Fibroblast of lung (primary cell): ENCODE measurements at regions not wholly inside any gene's neighbourhood (a gene's known extent, or its start where the extent isn't known, plus 50 kb on each side); places are given as distances from the start of the nearest gene placed in this dataset.

Source experiments
- CTCF ChIP-seq, 2 donors: IDR thresholded peaks in 1 of 2; conservative IDR thresholded peaks in 1 of 2; 1 replicate in 1 of 2; 2 replicates in 1 of 2; pipeline ENCODE4 v1.5.1; 2011 to 2012; ENCODE audit warnings: low read length in 2 of 2, control low read depth in 1 of 2, inconsistent platforms in 1 of 2, low read depth in 1 of 2, mild to moderate bottlenecking in 1 of 2
- EZH2 ChIP-seq: IDR thresholded peaks from 2 replicates; pipeline ENCODE4 v1.5.1; 2012; ENCODE audit warnings: low read length, control low read depth, mild to moderate bottlenecking; ENCODE audit errors: missing control alignments

GRCh38 chr12:93989949-93990348, 158.4 kb upstream of the PLXNC1 start:
- TF ChIP-seq CTCF (conservative IDR thresholded peaks at IDR 0.05 in 1 of 2, IDR thresholded peaks at IDR 0.05 in 1 of 2; ENCODE audit: low read depth in 1 of 2, low read length in 2 of 2) = no peak
- TF ChIP-seq EZH2 = no peak
